NCI-H2029 treated with DMSO at 0.1 percent for 48 hours (cell line): ENCODE measurements at regions not wholly inside any gene's neighbourhood (a gene's known extent, or its start where the extent isn't known, plus 50 kb on each side); places are given as distances from the start of the nearest gene placed in this dataset.
"Not testable (repeated sequence)": the region's sequence is repeated elsewhere in the genome, so short reads cannot be mapped to it uniquely, and the experiment has no call there.

Experiments
- DNase-seq: peaks from one replicate; lab custom pipeline; 2025; lab: John Stamatoyannopoulos, UW

DNA sequence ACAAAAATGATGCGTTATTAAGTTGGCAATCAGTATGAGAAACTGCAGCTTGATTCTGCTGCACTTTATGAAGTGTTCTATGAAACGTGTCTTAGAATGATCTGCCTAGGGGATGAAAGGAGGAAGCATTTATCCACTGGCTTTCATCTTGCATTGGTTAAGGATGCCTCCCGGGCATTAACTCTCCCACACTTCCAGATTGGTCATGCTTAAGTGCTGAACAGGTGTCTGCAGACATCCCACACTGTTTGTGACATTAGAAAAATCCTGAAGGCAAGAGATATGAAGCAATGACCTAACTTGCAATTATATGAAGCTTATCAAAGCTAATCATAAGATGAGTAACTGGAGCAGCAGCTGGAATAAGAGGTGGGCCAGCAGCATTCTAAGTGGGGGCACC lies 437.3 kb downstream of the NSUN3 start:
- DNase-seq: no peak

DNA sequence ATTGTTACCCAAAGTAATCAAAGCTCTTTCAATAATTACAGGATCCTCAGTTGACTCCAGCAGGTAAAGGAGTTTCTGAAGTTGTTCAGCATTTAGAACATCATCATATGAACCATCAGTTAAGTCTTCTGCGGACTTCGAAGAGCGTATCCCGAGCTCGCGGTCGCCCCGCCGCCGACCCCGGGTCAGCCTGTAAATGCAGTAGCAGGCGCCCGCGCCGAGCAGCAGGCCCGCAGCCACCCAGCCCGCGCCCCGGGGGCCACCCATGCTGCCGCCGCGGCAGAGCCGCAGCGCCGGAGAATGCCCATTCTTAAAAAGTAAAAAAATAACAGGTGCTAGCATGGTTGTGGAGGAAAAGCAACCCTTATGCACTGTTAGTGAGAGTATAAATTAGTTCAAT lies 444.5 kb downstream of the NSUN3 start:
- not testable (repeated sequence) for DNase-seq

- no peak for DNase-seq
Observed at GRCh38 chr3:94512876-94513275, 450.0 kb downstream of the NSUN3 start.

GRCh38 chr3:94513600-94513999 lies 450.7 kb downstream of the NSUN3 start:
- no peak for DNase-seq

DNA sequence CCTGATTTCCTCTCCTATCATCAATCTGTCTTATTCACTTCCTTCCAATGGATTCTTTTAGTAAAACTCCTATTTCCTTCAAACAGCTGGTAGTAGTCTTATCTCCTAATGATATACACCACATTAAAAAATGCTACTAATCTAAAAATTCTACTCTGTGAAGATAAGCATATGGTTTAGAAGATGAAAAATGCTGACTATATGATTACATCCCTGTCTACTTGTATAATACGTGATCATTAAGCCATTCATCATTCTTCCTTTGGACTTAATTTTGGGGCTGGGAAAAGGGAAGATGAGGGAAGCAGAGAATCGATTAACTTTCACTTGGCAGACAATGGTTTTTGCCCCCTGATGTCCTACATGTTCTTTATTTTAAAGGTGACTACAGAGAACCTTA lies 453.1 kb downstream of the NSUN3 start:
- DNase-seq: no peak

DNA sequence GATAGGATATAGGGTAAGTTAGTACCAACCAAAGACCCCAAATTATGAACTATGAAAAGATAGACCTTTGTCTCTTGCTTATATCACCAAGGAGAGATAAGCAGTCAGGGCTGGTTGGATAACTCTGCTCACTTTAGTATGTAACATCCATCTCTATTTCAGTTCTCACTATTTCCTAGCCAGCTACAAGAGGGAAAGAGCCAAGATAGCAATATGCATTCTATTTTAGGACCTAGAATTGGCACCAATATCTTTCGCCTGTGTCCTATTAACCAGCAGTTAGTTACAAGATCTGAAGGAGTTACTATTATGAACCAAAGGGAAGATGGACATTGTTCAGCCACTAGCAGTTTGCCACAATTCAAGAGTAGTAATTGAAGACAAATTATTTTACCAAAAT lies 457.5 kb downstream of the NSUN3 start:
- DNase-seq: no peak

DNA sequence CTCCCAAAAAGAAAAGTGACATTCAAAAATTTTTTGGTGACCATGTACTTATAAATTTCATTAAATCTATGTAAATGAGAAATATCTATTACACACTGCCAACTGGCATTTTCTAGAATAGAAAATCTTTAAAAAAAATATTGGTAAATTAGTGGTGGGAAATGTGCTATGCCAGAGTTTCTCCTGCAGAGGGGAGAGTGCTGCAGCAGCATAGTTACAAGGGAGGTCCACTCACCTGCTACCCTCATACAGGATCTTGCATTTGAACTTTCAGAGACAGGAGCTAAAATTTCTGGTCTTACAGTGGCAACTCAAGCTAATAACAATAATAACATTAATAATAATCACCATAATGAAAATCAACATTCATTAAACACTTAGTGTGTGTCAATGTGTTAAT lies 459.6 kb downstream of the NSUN3 start:
- no peak for DNase-seq

DNA sequence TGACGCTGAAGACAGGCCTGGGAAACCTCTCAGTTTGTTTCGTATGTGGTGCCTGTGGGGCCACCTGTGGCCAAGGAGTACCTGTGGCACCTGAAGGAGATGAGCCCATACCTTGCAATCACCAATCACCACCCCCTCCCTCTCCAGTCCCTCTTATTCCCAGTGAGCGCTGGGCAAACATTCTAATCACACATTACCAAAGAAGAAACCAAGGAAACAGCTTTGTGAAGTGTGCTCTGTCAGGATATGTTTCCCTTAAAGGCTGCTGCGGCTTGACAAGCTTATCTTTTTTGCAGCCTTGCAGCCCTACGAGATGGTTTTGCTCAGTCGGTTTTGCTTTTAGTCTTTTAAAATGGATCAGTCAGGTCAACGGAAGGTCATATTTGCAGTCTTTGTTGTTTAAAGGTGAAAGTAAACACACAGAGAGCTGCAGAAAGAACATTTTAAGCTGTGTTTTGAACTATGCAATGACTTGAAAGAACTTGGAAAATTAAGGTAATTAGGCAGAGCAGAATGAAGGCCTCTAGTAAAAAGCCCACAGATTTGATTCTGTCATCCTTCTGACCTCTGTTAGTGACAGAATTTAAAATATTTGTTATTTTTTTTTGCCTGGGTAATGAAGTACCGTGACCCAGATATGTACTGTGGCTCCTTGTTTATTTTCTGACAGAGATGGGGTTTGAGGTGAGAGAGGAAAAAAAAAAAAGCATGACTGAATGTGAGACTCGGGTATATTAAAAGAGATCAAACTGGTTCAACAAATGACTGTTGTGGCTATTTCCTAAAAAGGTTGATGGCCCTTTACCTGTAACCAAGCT lies 461.4 kb downstream of the NSUN3 start:
- DNase-seq: peak; percentile 37

- DNase-seq: no peak
Observed at GRCh38 chr3:94525043-94525442, 462.2 kb downstream of the NSUN3 start.

- DNase-seq: no peak
Observed at GRCh38 chr3:94529816-94530215, 467.0 kb downstream of the NSUN3 start.

GRCh38 chr3:94532951-94533350 lies 470.1 kb downstream of the NSUN3 start:
- no peak for DNase-seq

DNA sequence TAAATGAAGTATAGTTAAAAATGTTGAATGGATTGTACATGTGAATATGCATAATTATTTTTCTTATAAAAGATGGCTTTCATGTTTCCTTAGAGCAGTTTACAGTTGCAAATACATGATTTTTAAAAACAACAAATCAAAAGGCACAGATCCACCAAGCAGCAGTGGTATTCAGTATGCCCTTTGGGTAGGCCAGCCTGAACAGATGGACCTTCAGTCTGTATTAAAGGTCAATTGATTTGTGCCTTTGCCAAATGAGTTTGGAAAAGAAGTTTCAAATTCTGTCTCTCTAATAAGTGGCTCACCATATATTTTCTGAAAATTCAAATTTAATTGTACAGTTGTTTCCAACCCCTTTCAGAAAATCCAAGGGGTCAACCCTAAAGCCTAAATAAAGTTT lies 477.1 kb downstream of the NSUN3 start:
- no peak for DNase-seq

DNA sequence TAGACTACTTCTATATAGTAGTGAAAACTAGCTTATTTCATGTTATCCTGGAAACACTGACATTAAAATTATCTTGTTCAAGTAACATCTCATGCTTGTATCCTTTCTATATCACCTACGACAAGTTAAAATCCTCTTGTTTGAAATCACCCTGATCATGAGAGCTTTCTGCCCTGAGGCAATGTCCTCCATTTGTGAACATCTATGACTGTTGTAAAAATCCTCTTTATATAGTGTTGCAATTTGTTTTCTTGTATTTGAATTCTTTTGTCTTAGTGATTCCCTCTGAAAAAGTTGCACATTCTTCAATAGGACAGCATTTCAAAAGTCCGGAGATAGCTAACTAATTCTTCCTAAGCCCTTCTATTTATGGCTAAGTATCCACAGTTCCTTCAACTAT lies 480.3 kb downstream of the NSUN3 start:
- DNase-seq: no peak

DNA sequence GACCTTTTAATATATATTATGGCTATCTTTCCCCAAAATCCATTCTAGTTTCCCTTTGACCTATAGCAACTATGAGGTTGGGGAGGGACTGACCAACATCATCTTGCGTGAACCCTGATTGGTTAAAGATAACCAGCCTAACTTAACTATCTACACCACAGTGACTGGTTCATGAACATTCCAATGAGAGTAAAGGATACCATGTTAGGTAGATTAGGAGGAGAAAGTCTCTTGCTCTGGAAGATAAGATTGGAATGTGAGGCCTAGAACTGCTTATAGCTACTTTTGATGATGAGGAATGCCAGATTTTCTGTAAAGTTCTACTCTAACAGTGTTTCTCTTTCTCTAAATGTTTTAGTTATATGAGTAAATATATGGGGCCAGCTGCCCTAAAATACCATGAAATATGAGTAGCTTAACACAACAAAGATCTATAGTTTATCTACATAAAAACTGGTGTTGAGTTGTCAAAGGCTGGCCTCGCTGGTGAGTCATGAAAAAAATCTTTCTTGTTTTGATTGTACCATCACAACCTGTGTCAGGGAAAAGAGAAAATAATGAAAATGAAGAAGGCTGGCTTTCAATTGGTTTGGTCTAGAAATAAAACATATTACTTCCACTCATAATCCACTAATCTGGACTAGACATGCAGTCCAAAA lies 481.4 kb downstream of the NSUN3 start:
- no peak for DNase-seq

- no peak for DNase-seq
Observed at GRCh38 chr3:94548581-94549316, 485.9 kb downstream of the NSUN3 start.

GRCh38 chr3:94561094-94561493 lies 498.2 kb downstream of the NSUN3 start:
- no peak for DNase-seq

GRCh38 chr3:94564247-94564646 lies 501.4 kb downstream of the NSUN3 start:
- no peak for DNase-seq

DNA sequence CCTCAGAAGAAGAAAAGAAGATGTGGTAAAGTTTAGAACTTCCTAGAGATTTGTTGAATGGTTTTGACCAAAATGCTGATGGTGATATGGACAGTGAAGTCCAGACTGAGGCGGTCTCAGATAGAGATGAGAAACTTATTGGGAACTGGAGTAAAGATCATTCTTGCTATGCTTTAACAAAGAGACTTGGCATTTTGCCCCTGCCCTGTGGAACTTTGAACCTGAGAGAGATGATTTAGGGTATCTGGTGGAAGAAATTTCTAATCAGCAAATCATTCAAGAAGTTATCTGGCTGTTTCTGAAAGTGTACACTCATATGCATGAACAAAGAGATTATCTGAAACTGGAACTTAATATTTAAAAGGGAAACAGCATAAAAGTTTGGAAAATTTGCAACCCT lies 505.2 kb downstream of the NSUN3 start:
- DNase-seq: no peak

DNA sequence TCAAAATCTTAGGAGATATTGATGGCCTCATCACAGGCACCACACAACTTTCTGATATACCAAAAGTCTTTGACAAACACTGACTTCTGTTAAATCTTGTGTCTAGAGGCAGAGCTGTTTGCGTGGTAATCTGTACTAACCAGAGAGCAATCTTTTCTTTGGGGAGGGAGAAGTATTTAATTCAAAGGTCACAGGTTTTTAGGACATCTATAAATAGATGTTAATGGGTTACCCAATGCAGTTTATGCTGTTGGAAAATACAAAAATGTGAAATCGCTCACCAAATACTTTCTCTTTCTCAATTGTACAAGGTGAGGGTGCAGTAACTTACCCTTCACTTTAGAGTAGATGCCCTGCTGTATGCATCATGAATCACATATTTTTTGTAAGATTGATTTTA lies 510.5 kb downstream of the NSUN3 start:
- DNase-seq: no peak

GRCh38 chr3:94587291-94587690 lies 524.4 kb downstream of the NSUN3 start:
- no peak for DNase-seq

GRCh38 chr3:94593526-94594150 lies 530.8 kb downstream of the NSUN3 start:
- DNase-seq: no peak

DNA sequence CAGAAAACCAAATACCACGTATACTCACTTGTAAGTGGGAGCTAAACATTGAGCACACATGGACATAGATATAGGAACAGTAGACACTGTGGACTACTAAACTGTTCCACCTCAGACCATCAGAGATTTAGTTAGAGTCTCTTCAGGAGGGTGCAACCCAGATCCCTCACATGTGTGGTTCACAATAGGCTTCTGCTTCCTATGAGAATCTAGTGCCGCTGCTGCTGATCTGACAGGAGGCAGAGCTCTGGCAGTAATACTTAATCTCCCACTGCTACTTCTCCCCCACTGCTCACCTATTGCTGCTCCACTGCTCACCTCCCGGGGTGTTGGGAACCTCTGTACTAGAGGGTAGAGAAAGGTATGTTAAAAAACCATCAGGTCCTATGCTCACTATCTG lies 533.3 kb downstream of the NSUN3 start:
- DNase-seq: no peak
